ENCODE measurements at regions not wholly inside any gene's neighbourhood (a gene's known extent, or its start where the extent isn't known, plus 50 kb on each side); places are given as distances from the start of the nearest gene placed in this dataset.

DNA sequence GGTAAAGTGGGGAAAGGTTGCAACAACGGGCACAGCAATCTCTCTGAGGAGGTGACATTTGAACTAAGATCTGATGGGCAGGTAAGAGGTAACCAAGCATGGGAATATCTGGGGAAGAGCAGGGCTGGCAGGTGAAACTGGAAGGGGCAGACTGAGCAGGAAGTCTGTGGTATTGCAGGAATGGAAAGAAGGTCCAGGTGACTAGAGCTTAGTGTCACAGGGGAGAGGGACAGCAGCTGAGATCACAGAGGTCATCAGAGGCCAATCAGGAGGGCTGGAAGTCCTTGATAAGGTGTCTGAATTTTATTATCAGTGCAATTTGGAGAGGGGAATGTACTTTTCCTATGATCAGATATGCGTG lies 73.3 kb upstream of the DHX40 start:
- H3K9me3 Mint-ChIP-seq = no peaks in the 10 kb centered on the region
- ChIA-PET CTCF (no interaction called here), POLR2A (no interaction called here)
- H3K4me3 Mint-ChIP-seq = no peak overlapping the region
- intact Hi-C loops (cut with micrococcal nuclease) = no loop called here
- DNase-seq (no peak), ATAC-seq (no peak)
- H3K27ac Mint-ChIP-seq = no peak overlapping the region
- H3K36me3 Mint-ChIP-seq (ENCODE audit: low read depth) = no peaks in the 10 kb centered on the region
- H3K4me1 Mint-ChIP-seq (ENCODE audit: low read depth) = no peaks in the 10 kb centered on the region
- no peak for TF ChIP-seq CTCF (IDR thresholded peaks at IDR 0.05)
- peaks cover 6% of the 10 kb centered on the region for H3K27me3 Mint-ChIP-seq

DNA sequence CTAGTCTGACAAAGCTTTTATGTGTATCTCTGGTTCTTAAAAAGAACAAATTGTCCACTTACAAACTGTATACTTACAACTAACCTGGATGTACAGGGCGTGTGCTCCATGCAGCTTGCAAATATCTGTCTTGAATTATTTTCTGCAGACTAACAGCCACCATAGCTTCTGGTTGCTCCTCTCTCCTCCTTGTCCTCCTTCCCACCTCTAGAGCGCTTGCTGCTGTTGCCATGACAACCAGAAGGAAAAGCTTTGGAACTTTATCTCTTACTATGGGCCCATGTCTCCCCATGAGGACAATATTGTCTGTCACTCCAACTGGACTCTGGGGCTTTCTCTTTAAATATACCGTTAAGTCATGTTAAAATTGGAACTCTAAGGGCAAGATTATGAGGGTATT lies 71.5 kb upstream of the DHX40 start:
- no peaks in the 10 kb centered on the region for H3K9me3 Mint-ChIP-seq
- no peak overlapping the region for H3K4me3 Mint-ChIP-seq
- no peak for TF ChIP-seq CTCF (IDR thresholded peaks at IDR 0.05)
- intact Hi-C loops (cut with micrococcal nuclease) = no loop called here
- POLR2A ChIA-PET = no interaction called here
- H3K4me1 Mint-ChIP-seq (ENCODE audit: low read depth) = no peaks in the 10 kb centered on the region
- no peak for ATAC-seq
- H3K27me3 Mint-ChIP-seq = peaks cover 4% of the 10 kb centered on the region
- no peak overlapping the region for H3K27ac Mint-ChIP-seq
- CTCF ChIA-PET = no interaction called here
- no peak for DNase-seq
- no peaks in the 10 kb centered on the region for H3K36me3 Mint-ChIP-seq (ENCODE audit: low read depth)

GRCh38 chr17:59494757-59495368 lies 70.5 kb upstream of the DHX40 start:
- no peak for TF ChIP-seq CTCF (IDR thresholded peaks at IDR 0.05)
- ATAC-seq (no peak), DNase-seq (no peak)
- intact Hi-C loops (cut with micrococcal nuclease) = no loop called here
- Mint-ChIP-seq H3K27me3 (peaks cover 3% of the 10 kb centered on the region), H3K27ac (no peak overlapping the region), H3K4me3 (no peak overlapping the region), H3K4me1 (ENCODE audit: low read depth) (no peaks in the 10 kb centered on the region), H3K36me3 (ENCODE audit: low read depth) (no peaks in the 10 kb centered on the region), H3K9me3 (no peaks in the 10 kb centered on the region)
- CTCF ChIA-PET = no interaction called here
- POLR2A ChIA-PET = no interaction called here

DNA sequence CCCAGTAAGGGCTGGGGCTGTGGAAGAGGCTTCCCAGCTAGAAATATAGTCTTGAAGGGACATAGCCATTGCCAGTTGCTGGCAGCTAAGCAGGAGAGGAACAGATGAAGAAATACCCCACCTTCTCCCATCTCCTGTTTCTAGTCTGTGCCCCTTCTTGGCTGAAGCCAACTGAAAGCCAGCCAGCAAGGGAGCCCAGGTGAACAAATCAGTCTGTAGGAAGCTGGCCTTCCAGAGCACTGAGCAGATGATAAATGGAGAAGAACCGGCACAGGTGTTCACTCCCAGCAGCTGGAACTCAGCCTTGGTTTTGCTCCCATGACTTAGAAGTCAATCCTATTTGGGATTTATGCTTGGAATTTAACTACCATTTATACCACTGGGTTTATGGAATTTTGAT lies 69.2 kb upstream of the DHX40 start:
- POLR2A ChIA-PET = no interaction called here

More for the DNA sequence above, 69.2 kb upstream of the DHX40 start:
- H3K4me3 Mint-ChIP-seq = no peak overlapping the region
- no peaks in the 10 kb centered on the region for H3K4me1 Mint-ChIP-seq (ENCODE audit: low read depth)
- H3K9me3 Mint-ChIP-seq = no peaks in the 10 kb centered on the region
- ATAC-seq (no peak), DNase-seq (no peak)
- CTCF ChIA-PET = interaction anchor here (1.3 kb wide), 1 partner anchor 186 kb away, joined by 3 read pairs; no protein-coding TSS in a partner anchor
- intact Hi-C loops (cut with micrococcal nuclease) = no loop called here
- no peaks in the 10 kb centered on the region for H3K36me3 Mint-ChIP-seq (ENCODE audit: low read depth)
- no peak for TF ChIP-seq CTCF (IDR thresholded peaks at IDR 0.05)
- H3K27ac Mint-ChIP-seq = no peak overlapping the region
- peaks cover 3% of the 10 kb centered on the region for H3K27me3 Mint-ChIP-seq
